SU-DHL-6 (cell line): ENCODE measurements at regions not wholly inside any gene's neighbourhood (a gene's known extent, or its start where the extent isn't known, plus 50 kb on each side); places are given as distances from the start of the nearest gene placed in this dataset.

ENCODE experiments used
- H2AFZ ChIP-seq: fragments of 200-600 bp; sonication (generic); 2 replicates; pipeline ENCODE4 v1.6.1; 2014; ENCODE audit warnings: low read depth, mild to moderate bottlenecking, moderate library complexity, mixed read lengths, antibody characterized with exemption, low read length; ENCODE audit not compliant: severe bottlenecking
- H3F3A ChIP-seq: fragments of 200-600 bp; shearing (Covaris generic); 2 replicates; pipeline ENCODE4 v1.6.0; 2016; ENCODE audit warnings: antibody characterized with exemption, mild to moderate bottlenecking; ENCODE audit not compliant: insufficient read depth
- H3K27ac ChIP-seq: fragments of 200-600 bp; sonication (generic); 2 replicates; pipeline ENCODE4 v1.5.1; 2016; ENCODE audit warnings: low read depth, mild to moderate bottlenecking, low read length, moderate library complexity, mixed read lengths
- H3K27me3 ChIP-seq: fragments of 200-600 bp; sonication (generic), shearing (Covaris generic); 2 replicates; pipeline ENCODE4 v1.6.0; 2014; ENCODE audit warnings: mild to moderate bottlenecking, low read length
- H3K36me3 ChIP-seq: fragments of 200-600 bp; sonication (generic); 2 replicates; pipeline ENCODE4 v1.6.1; 2014; ENCODE audit warnings: mild to moderate bottlenecking, low read length, mixed read lengths
- H3K4me2 ChIP-seq: fragments of 300-600, 200-600 bp; shearing (Covaris generic), sonication (generic); 2 replicates; pipeline ENCODE4 v1.6.0; 2014; ENCODE audit warnings: low read length, low read depth, mild to moderate bottlenecking; ENCODE audit not compliant: poor library complexity, severe bottlenecking
- H3K4me3 ChIP-seq: fragments of 200-600 bp; sonication (generic); 2 replicates; pipeline ENCODE4 v1.5.1; 2014; ENCODE audit warnings: antibody characterized with exemption, low read length, mild to moderate bottlenecking, mixed read lengths; ENCODE audit not compliant: insufficient read depth, poor library complexity, severe bottlenecking
- H3K79me2 ChIP-seq: fragments of 200-600 bp; sonication (generic); 2 replicates; pipeline ENCODE4 v1.6.1; 2014; ENCODE audit warnings: mild to moderate bottlenecking, low read length, moderate library complexity; ENCODE audit not compliant: insufficient read depth
- H3K9ac ChIP-seq: fragments of 200-600 bp; sonication (generic); 2 replicates; pipeline ENCODE4 v1.7.0; 2014; ENCODE audit warnings: mild to moderate bottlenecking, low read length
- H3K9me2 ChIP-seq: fragments of 200-600 bp; sonication (generic); replicated peaks from 2 replicates; pipeline ENCODE4 v1.6.1; 2014; ENCODE audit warnings: low read length; ENCODE audit not compliant: insufficient read depth
- H3K9me3 ChIP-seq: fragments of 200-600 bp; sonication (generic); 2 replicates; pipeline ENCODE4 v1.6.1; 2014; ENCODE audit warnings: low read length, mixed read lengths; ENCODE audit not compliant: insufficient read depth
- H4K20me1 ChIP-seq: fragments of 200-600 bp; sonication (generic); 2 replicates; pipeline ENCODE4 v1.6.1; 2014; ENCODE audit warnings: low read depth, mild to moderate bottlenecking, antibody characterized with exemption, low read length, moderate library complexity, mixed read lengths
- CTCF ChIP-seq: fragments of 200-600 bp; sonication (generic); IDR thresholded peaks from one replicate; pipeline ENCODE4 v1.5.1; 2017; ENCODE audit warnings: antibody characterized with exemption, mild to moderate bottlenecking, low read length, moderate library complexity; ENCODE audit not compliant: insufficient read depth, poor library complexity, severe bottlenecking
- EZH2phosphoT487 ChIP-seq: fragments of 200-600 bp; sonication (generic), shearing (Covaris generic); conservative IDR thresholded peaks from 2 replicates; pipeline ENCODE4 v1.6.1; 2018; ENCODE audit warnings: mild to moderate bottlenecking, antibody characterized with exemption, low read length, moderate library complexity, mixed read lengths

- H3K27me3 ChIP-seq = no peaks in the 10 kb centered on the region
- no peaks in the 10 kb centered on the region for H3K36me3 ChIP-seq
- H3K4me3 ChIP-seq = no peak overlapping the region
- no peak overlapping the region for H3K9ac ChIP-seq
- H3K9me2 ChIP-seq = no peaks in the 10 kb centered on the region
- H3K9me3 ChIP-seq = no peaks in the 10 kb centered on the region
- H3K79me2 ChIP-seq = no peaks in the 10 kb centered on the region
- H3F3A ChIP-seq = no peaks in the 10 kb centered on the region
- no peak for TF ChIP-seq EZH2phosphoT487
- TF ChIP-seq CTCF = no peak
- no peaks in the 10 kb centered on the region for H4K20me1 ChIP-seq
- no peak overlapping the region for H3K4me2 ChIP-seq
- no peak overlapping the region for H3K27ac ChIP-seq
- H2AFZ ChIP-seq = no peak overlapping the region
Measured at GRCh38 chr18:68181956-68182355, 533.0 kb downstream of the TMX3 start.

- Histone ChIP-seq H3K9me2 (no peaks in the 10 kb centered on the region), H4K20me1 (no peaks in the 10 kb centered on the region), H3K4me2 (no peak overlapping the region), H3K4me3 (no peak overlapping the region), H3F3A (no peaks in the 10 kb centered on the region), H3K36me3 (no peaks in the 10 kb centered on the region), H3K27ac (no peak overlapping the region), H3K27me3 (no peaks in the 10 kb centered on the region), H3K9ac (no peak overlapping the region), H3K79me2 (no peaks in the 10 kb centered on the region), H3K9me3 (no peaks in the 10 kb centered on the region), H2AFZ (no peak overlapping the region)
- TF ChIP-seq EZH2phosphoT487 (no peak), CTCF (no peak)
Measured at GRCh38 chr18:68179811-68180210, 535.1 kb downstream of the TMX3 start.

GRCh38 chr18:68178921-68179320, 536.0 kb downstream of the TMX3 start:
- Histone ChIP-seq H4K20me1 (no peaks in the 10 kb centered on the region), H3K36me3 (no peaks in the 10 kb centered on the region), H3K27me3 (no peaks in the 10 kb centered on the region), H3K4me2 (no peak overlapping the region), H3K9me3 (no peaks in the 10 kb centered on the region), H3K4me3 (no peak overlapping the region), H3K27ac (no peak overlapping the region), H3F3A (no peaks in the 10 kb centered on the region), H3K9ac (no peak overlapping the region), H2AFZ (no peak overlapping the region), H3K9me2 (no peaks in the 10 kb centered on the region), H3K79me2 (no peaks in the 10 kb centered on the region)
- no peak for TF ChIP-seq CTCF
- no peak for TF ChIP-seq EZH2phosphoT487
